GM18499 (cell line): ENCODE measurements at regions not wholly inside any gene's neighbourhood (a gene's known extent, or its start where the extent isn't known, plus 50 kb on each side); places are given as distances from the start of the nearest gene placed in this dataset.

Experiments used
- ATAC-seq: cut with Tn5 transposase; IDR thresholded peaks from one replicate; pipeline ENCODE4 v1.9.1; 2021; ENCODE audit warnings: moderate number of reproducible peaks; ENCODE audit not compliant: insufficient read depth, unreplicated experiment

GRCh38 chr10:129090618-129091366 lies 376.2 kb upstream of the MGMT start:
- no peak for ATAC-seq

GRCh38 chr10:129093641-129094040 lies 373.4 kb upstream of the MGMT start:
- no peak for ATAC-seq

GRCh38 chr10:129094233-129094632 lies 372.8 kb upstream of the MGMT start:
- ATAC-seq = no peak

- ATAC-seq = no peak
Observed at GRCh38 chr10:129094861-129095260, 372.2 kb upstream of the MGMT start.

- ATAC-seq = no peak
Observed at GRCh38 chr10:129095680-129096064, 371.4 kb upstream of the MGMT start.

GRCh38 chr10:129096065-129096984 lies 370.7 kb upstream of the MGMT start:
- no peak for ATAC-seq

GRCh38 chr10:129097776-129098330 lies 369.2 kb upstream of the MGMT start:
- ATAC-seq = no peak

- no peak for ATAC-seq
Observed at GRCh38 chr10:129098517-129098916, 368.5 kb upstream of the MGMT start.

- ATAC-seq = no peak
Observed at GRCh38 chr10:129099486-129099885, 367.6 kb upstream of the MGMT start.

- no peak for ATAC-seq
Observed at GRCh38 chr10:129099992-129100391, 367.0 kb upstream of the MGMT start.

GRCh38 chr10:129101232-129101980 lies 365.6 kb upstream of the MGMT start:
- no peak for ATAC-seq

- no peak for ATAC-seq
Observed at GRCh38 chr10:129102906-129103693, 363.9 kb upstream of the MGMT start.

GRCh38 chr10:129104266-129105045 lies 362.6 kb upstream of the MGMT start:
- ATAC-seq = no peak

GRCh38 chr10:129105266-129105665 lies 361.8 kb upstream of the MGMT start:
- no peak for ATAC-seq

GRCh38 chr10:129106314-129106713 lies 360.7 kb upstream of the MGMT start:
- no peak for ATAC-seq

- ATAC-seq = no peak
Observed at GRCh38 chr10:129107525-129107924, 359.5 kb upstream of the MGMT start.

- ATAC-seq = no peak
Observed at GRCh38 chr10:129108378-129108777, 358.7 kb upstream of the MGMT start.

GRCh38 chr10:129108994-129109393 lies 358.0 kb upstream of the MGMT start:
- no peak for ATAC-seq

GRCh38 chr10:129110780-129111179 lies 356.3 kb upstream of the MGMT start:
- no peak for ATAC-seq
